Activated CD8-positive, alpha-beta memory T cell treated with anti-CD3 and anti-CD28 coated beads for 36 hours (primary cell): ENCODE measurements at regions not wholly inside any gene's neighbourhood (a gene's known extent, or its start where the extent isn't known, plus 50 kb on each side); places are given as distances from the start of the nearest gene placed in this dataset.
"Not testable (repeated sequence)": the region's sequence is repeated elsewhere in the genome, so short reads cannot be mapped to it uniquely, and the experiment has no call there.

Experiments used
- CTCF ChIA-PET: fragments of 350-600 bp; sonication (Branson Sonifier 250); formaldehyde crosslinking; loops from one replicate; lab custom pipeline; 2021; ENCODE audit warnings: antibody characterized with exemption; lab: Charles Lee
- POLR2A ChIA-PET: fragments of 350-600 bp; sonication (Branson Sonifier 250); formaldehyde crosslinking; loops from one replicate; lab custom pipeline; 2021; ENCODE audit warnings: antibody characterized with exemption; lab: Charles Lee

- ChIA-PET POLR2A (no interaction called here), CTCF (no interaction called here)
These were observed 564.7 kb downstream of the CDH10 start for GRCh38 chr5:24080046-24080445.

GRCh38 chr5:24094081-24094679 lies 550.6 kb downstream of the CDH10 start:
- ChIA-PET POLR2A (no interaction called here), CTCF (no interaction called here)

GRCh38 chr5:24102010-24102409 lies 542.8 kb downstream of the CDH10 start:
- ChIA-PET POLR2A (no interaction called here), CTCF (no interaction called here)

GRCh38 chr5:24103451-24104023 lies 541.2 kb downstream of the CDH10 start:
- ChIA-PET POLR2A (no interaction called here), CTCF (no interaction called here)

- POLR2A ChIA-PET, result no interaction called here
- CTCF ChIA-PET, result no interaction called here
These were observed 534.7 kb downstream of the CDH10 start for GRCh38 chr5:24110004-24110615.

- CTCF ChIA-PET, result no interaction called here
- POLR2A ChIA-PET, result no interaction called here
These were observed 532.4 kb downstream of the CDH10 start for GRCh38 chr5:24112420-24112819.

GRCh38 chr5:24118351-24118750 lies 526.4 kb downstream of the CDH10 start:
- POLR2A ChIA-PET, result no interaction called here
- CTCF ChIA-PET, result no interaction called here

- ChIA-PET POLR2A (no interaction called here), CTCF (no interaction called here)
These were observed 509.2 kb downstream of the CDH10 start for GRCh38 chr5:24135536-24135935.

GRCh38 chr5:24141046-24141445 lies 503.7 kb downstream of the CDH10 start:
- ChIA-PET CTCF (no interaction called here), POLR2A (no interaction called here)

GRCh38 chr5:24142341-24142740 lies 502.4 kb downstream of the CDH10 start:
- ChIA-PET POLR2A (no interaction called here), CTCF (no interaction called here)

GRCh38 chr5:24145806-24146205 lies 499.0 kb downstream of the CDH10 start:
- ChIA-PET POLR2A (no interaction called here), CTCF (no interaction called here)

GRCh38 chr5:24161559-24161958 lies 483.2 kb downstream of the CDH10 start:
- ChIA-PET CTCF (no interaction called here), POLR2A (no interaction called here)

GRCh38 chr5:24162343-24162742 lies 482.4 kb downstream of the CDH10 start:
- POLR2A ChIA-PET, result no interaction called here
- CTCF ChIA-PET, result no interaction called here

GRCh38 chr5:24163091-24163490 lies 481.7 kb downstream of the CDH10 start:
- POLR2A ChIA-PET, result no interaction called here
- CTCF ChIA-PET, result no interaction called here

- ChIA-PET POLR2A (no interaction called here), CTCF (no interaction called here)
These were observed 477.0 kb downstream of the CDH10 start for GRCh38 chr5:24167806-24168205.

GRCh38 chr5:24170026-24170425 lies 474.8 kb downstream of the CDH10 start:
- POLR2A ChIA-PET, result no interaction called here
- CTCF ChIA-PET, result no interaction called here

GRCh38 chr5:24170930-24171329 lies 473.8 kb downstream of the CDH10 start:
- POLR2A ChIA-PET, CTCF ChIA-PET: not testable (repeated sequence)

- CTCF ChIA-PET, result no interaction called here
- POLR2A ChIA-PET, result no interaction called here
These were observed 467.0 kb downstream of the CDH10 start for GRCh38 chr5:24177821-24178220.

- POLR2A ChIA-PET, result no interaction called here
These were observed 460.8 kb downstream of the CDH10 start for GRCh38 chr5:24183981-24184380.

GRCh38 chr5:24188216-24188925 lies 456.4 kb downstream of the CDH10 start:
- POLR2A ChIA-PET, result no interaction called here

More at GRCh38 chr5:24183981-24184380, 460.8 kb downstream of the CDH10 start:
- CTCF ChIA-PET, result no interaction called here

GRCh38 chr5:24196789-24197188 lies 448.0 kb downstream of the CDH10 start:
- ChIA-PET POLR2A (no interaction called here), CTCF (no interaction called here)

More at GRCh38 chr5:24188216-24188925, 456.4 kb downstream of the CDH10 start:
- CTCF ChIA-PET, result no interaction called here
